ENCODE measurements at regions not wholly inside any gene's neighbourhood (a gene's known extent, or its start where the extent isn't known, plus 50 kb on each side); places are given as distances from the start of the nearest gene placed in this dataset.
A peak's percentile ranks its signal among the peaks of the same experiment; 100 is the strongest.
"Not testable (repeated sequence)": the region's sequence is repeated elsewhere in the genome, so short reads cannot be mapped to it uniquely, and the experiment has no call there.

GRCh38 chr11:14573539-14574057 is 53.4 kb upstream of the PSMA1 start:
- not testable (repeated sequence) for DNase-seq

GRCh38 chr11:14577292-14577691 is 57.1 kb upstream of the PSMA1 start:
- no peak for DNase-seq

- no peak for DNase-seq
Measured at GRCh38 chr11:14577835-14578529, 57.8 kb upstream of the PSMA1 start.

- DNase-seq, result peak in 3 of 51 donors; percentile 1 to 3 (median 2)
Measured at GRCh38 chr11:14578541-14578956, 58.4 kb upstream of the PSMA1 start.

- no peak for DNase-seq
Measured at GRCh38 chr11:14579646-14580045, 59.5 kb upstream of the PSMA1 start.

GRCh38 chr11:14582793-14583192 is 60.8 kb upstream of the PDE3B start:
- DNase-seq, result no peak

GRCh38 chr11:14583252-14584034 is 60.2 kb upstream of the PDE3B start:
- DNase-seq, result no peak

- no peak for DNase-seq
Measured at GRCh38 chr11:14584035-14584363, 59.6 kb upstream of the PDE3B start.

- DNase-seq, result no peak
Measured at GRCh38 chr11:14584595-14584994, 59.0 kb upstream of the PDE3B start.

GRCh38 chr11:14585438-14585837 is 58.2 kb upstream of the PDE3B start:
- no peak for DNase-seq

- peak in 2 of 51 donors; percentile 1 to 4 for DNase-seq
Measured at GRCh38 chr11:14587258-14587657, 56.3 kb upstream of the PDE3B start.

- no peak for DNase-seq
Measured at GRCh38 chr11:14588681-14589080, 54.9 kb upstream of the PDE3B start.

- no peak for DNase-seq
Measured at GRCh38 chr11:14589421-14589820, 54.2 kb upstream of the PDE3B start.

- DNase-seq, result not testable (repeated sequence)
Measured at GRCh38 chr11:14591046-14591445, 52.6 kb upstream of the PDE3B start.

- no peak for DNase-seq
Measured at GRCh38 chr11:14593671-14594070, 49.9 kb upstream of the PDE3B start.

All from hypothalamus (tissue), 51 donors.